Pons (tissue), 1 donor: ENCODE measurements at regions not wholly inside any gene's neighbourhood (a gene's known extent, or its start where the extent isn't known, plus 50 kb on each side); places are given as distances from the start of the nearest gene placed in this dataset.
"Not testable (repeated sequence)": the region's sequence is repeated elsewhere in the genome, so short reads cannot be mapped to it uniquely, and the experiment has no call there.

Source experiments
- DNase-seq: peaks from one replicate; pipeline ENCODE4 v3.0.0-alpha.2; 2016; ENCODE audit warnings: low spot score

- DNase-seq, result no peak
These were observed 228.6 kb upstream of the ID4 start for GRCh38 chr6:19608546-19608945.

- no peak for DNase-seq
These were observed 227.1 kb upstream of the ID4 start for GRCh38 chr6:19609972-19610641.

GRCh38 chr6:19612672-19613466 is 224.3 kb upstream of the ID4 start:
- DNase-seq, result not testable (repeated sequence)

- no peak for DNase-seq
These were observed 223.5 kb upstream of the ID4 start for GRCh38 chr6:19613678-19614077.

GRCh38 chr6:19616022-19616421 is 221.1 kb upstream of the ID4 start:
- no peak for DNase-seq

- no peak for DNase-seq
These were observed 204.9 kb upstream of the ID4 start for GRCh38 chr6:19632230-19632629.

- DNase-seq, result no peak
These were observed 204.4 kb upstream of the ID4 start for GRCh38 chr6:19632786-19633185.

GRCh38 chr6:19635728-19636127 is 201.4 kb upstream of the ID4 start:
- DNase-seq, result no peak

- no peak for DNase-seq
These were observed 200.2 kb upstream of the ID4 start for GRCh38 chr6:19637010-19637409.

- no peak for DNase-seq
These were observed 198.2 kb upstream of the ID4 start for GRCh38 chr6:19638931-19639330.

- DNase-seq, result no peak
These were observed 193.9 kb upstream of the ID4 start for GRCh38 chr6:19643287-19643686.

- DNase-seq, result no peak
These were observed 193.5 kb upstream of the ID4 start for GRCh38 chr6:19643713-19644112.

- DNase-seq, result no peak
These were observed 181.4 kb upstream of the ID4 start for GRCh38 chr6:19655744-19656143.

- no peak for DNase-seq
These were observed 176.9 kb upstream of the ID4 start for GRCh38 chr6:19660123-19660910.

GRCh38 chr6:19662911-19663310 is 174.3 kb upstream of the ID4 start:
- DNase-seq, result no peak

GRCh38 chr6:19663479-19663878 is 173.7 kb upstream of the ID4 start:
- no peak for DNase-seq

GRCh38 chr6:19664050-19664449 is 173.1 kb upstream of the ID4 start:
- no peak for DNase-seq

GRCh38 chr6:19664878-19665612 is 172.1 kb upstream of the ID4 start:
- DNase-seq, result no peak

- no peak for DNase-seq
These were observed 171.6 kb upstream of the ID4 start for GRCh38 chr6:19665613-19665909.

- no peak for DNase-seq
These were observed 168.5 kb upstream of the ID4 start for GRCh38 chr6:19668710-19669109.

- DNase-seq, result no peak
These were observed 168.0 kb upstream of the ID4 start for GRCh38 chr6:19669206-19669605.

GRCh38 chr6:19682859-19683258 is 154.3 kb upstream of the ID4 start:
- no peak for DNase-seq
